ENCODE measurements at regions not wholly inside any gene's neighbourhood (a gene's known extent, or its start where the extent isn't known, plus 50 kb on each side); places are given as distances from the start of the nearest gene placed in this dataset.

- no peak for TF ChIP-seq CTCF (IDR thresholded peaks at IDR 0.05; ENCODE audit: low read length, missing control alignments)
- no peak for DNase-seq (ENCODE audit: low read depth)
- no peak overlapping the region for H3K4me3 ChIP-seq (replicated peaks; ENCODE audit: low read depth, low read length)
Observed at GRCh38 chr13:99058527-99059495, 80.9 kb upstream of the DOCK9 start.

GRCh38 chr13:99059498-99060075 lies 81.7 kb upstream of the DOCK9 start:
- no peak overlapping the region for H3K4me3 ChIP-seq (replicated peaks; ENCODE audit: low read depth, low read length)
- peak; percentile 25 for DNase-seq (ENCODE audit: low read depth)
- no peak for TF ChIP-seq CTCF (IDR thresholded peaks at IDR 0.05; ENCODE audit: low read length, missing control alignments)

- no peak overlapping the region for H3K4me3 ChIP-seq (replicated peaks; ENCODE audit: low read depth, low read length)
- DNase-seq (ENCODE audit: low read depth): no peak
- no peak for TF ChIP-seq CTCF (IDR thresholded peaks at IDR 0.05; ENCODE audit: low read length, missing control alignments)
Observed at GRCh38 chr13:99061411-99061810, 83.5 kb upstream of the DOCK9 start.

DNA sequence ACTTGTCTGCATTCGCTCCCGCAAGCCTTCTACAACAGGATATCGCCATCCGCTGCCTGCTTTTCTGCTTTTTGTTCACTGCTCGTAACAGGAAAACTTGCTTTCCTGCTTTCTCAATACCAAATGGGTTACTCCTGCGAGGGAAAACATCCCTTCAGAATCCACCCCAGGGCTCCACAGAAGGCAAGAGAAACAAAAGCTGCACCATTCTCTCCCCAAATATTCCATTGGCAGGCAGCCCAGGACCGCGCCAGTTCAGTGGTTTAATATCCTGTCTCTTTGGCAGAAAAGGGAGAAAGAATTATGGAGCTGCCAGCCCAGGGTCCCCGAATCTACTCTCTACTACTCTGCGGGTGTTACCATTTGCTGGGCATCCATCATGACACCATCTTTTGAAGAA lies 84.7 kb upstream of the DOCK9 start:
- peak; percentile 41 for DNase-seq (ENCODE audit: low read depth)
- no peak overlapping the region for H3K4me3 ChIP-seq (replicated peaks; ENCODE audit: low read depth, low read length)
- no peak for TF ChIP-seq CTCF (IDR thresholded peaks at IDR 0.05; ENCODE audit: low read length, missing control alignments)

- H3K4me3 ChIP-seq (replicated peaks; ENCODE audit: low read depth, low read length): no peak overlapping the region
- no peak for DNase-seq (ENCODE audit: low read depth)
- TF ChIP-seq CTCF (IDR thresholded peaks at IDR 0.05; ENCODE audit: low read length, missing control alignments): no peak
Observed at GRCh38 chr13:99063178-99063577, 85.3 kb upstream of the DOCK9 start.

DNA sequence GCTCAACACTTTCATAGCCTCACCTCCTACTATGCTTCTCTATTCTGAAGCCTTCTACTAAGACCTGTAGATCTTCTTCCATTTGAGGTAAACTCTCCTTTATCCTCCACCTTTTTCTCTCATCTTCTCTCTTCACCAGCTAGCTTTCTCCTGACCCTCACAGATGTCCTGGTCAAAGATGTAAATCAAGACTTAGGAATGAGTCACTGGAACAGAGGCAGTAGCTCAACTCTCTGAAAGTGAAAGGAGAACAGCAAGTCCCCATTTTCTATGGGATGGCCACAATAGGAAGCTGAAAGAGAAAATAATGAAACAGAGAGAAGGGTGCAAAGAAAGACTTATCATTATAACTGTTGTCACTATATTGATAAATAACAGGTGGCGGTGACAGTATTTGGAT lies 86.1 kb upstream of the DOCK9 start:
- H3K4me3 ChIP-seq (replicated peaks; ENCODE audit: low read depth, low read length): no peak overlapping the region
- no peak for DNase-seq (ENCODE audit: low read depth)
- no peak for TF ChIP-seq CTCF (IDR thresholded peaks at IDR 0.05; ENCODE audit: low read length, missing control alignments)
